GM23248 (cell line): ENCODE measurements at regions not wholly inside any gene's neighbourhood (a gene's known extent, or its start where the extent isn't known, plus 50 kb on each side); places are given as distances from the start of the nearest gene placed in this dataset.
A peak's percentile ranks its signal among the peaks of the same experiment; 100 is the strongest.

Source experiments
- DNase-seq: peaks from one replicate; pipeline ENCODE4 v3.0.0-alpha.2; 2015
- H2AFZ ChIP-seq: fragments of 200-600 bp; sonication (generic); 2 replicates; pipeline ENCODE4 v1.6.1; 2016; ENCODE audit warnings: antibody characterized with exemption
- H3F3A ChIP-seq: fragments of 200-600 bp; sonication (generic); 2 replicates; pipeline ENCODE4 v1.6.1; 2016; ENCODE audit warnings: mild to moderate bottlenecking, antibody characterized with exemption, mixed run types; ENCODE audit not compliant: insufficient read depth
- H3K27ac ChIP-seq: fragments of 200-600 bp; sonication (generic); 2 replicates; pipeline ENCODE4 v1.5.1; 2016; ENCODE audit warnings: mild to moderate bottlenecking
- H3K27me3 ChIP-seq: fragments of 200-600 bp; sonication (generic); replicated peaks from 2 replicates; pipeline ENCODE4 v1.6.1; 2016; ENCODE audit warnings: mild to moderate bottlenecking; ENCODE audit not compliant: insufficient read depth
- H3K36me3 ChIP-seq: fragments of 200-600 bp; sonication (generic); 2 replicates; pipeline ENCODE4 v1.6.1; 2016; ENCODE audit warnings: low read depth, mild to moderate bottlenecking
- H3K4me1 ChIP-seq: fragments of 200-600 bp; sonication (generic); 2 replicates; pipeline ENCODE4 v1.6.1; 2016; ENCODE audit warnings: mild to moderate bottlenecking; ENCODE audit not compliant: insufficient read depth
- H3K4me2 ChIP-seq: fragments of 200-600 bp; sonication (generic); one replicate; pipeline ENCODE4 v1.6.1; 2016; ENCODE audit warnings: mild to moderate bottlenecking; ENCODE audit not compliant: unreplicated experiment
- H3K4me3 ChIP-seq: fragments of 200-600 bp; sonication (generic); 2 replicates; pipeline ENCODE4 v1.5.1; 2016; ENCODE audit warnings: mild to moderate bottlenecking
- H3K79me2 ChIP-seq: fragments of 200-600 bp; sonication (generic); 2 replicates; pipeline ENCODE4 v1.6.1; 2016; ENCODE audit warnings: mild to moderate bottlenecking; ENCODE audit not compliant: insufficient read depth
- H3K9ac ChIP-seq: fragments of 200-600 bp; sonication (generic); 2 replicates; pipeline ENCODE4 v1.6.1; 2016; ENCODE audit warnings: mild to moderate bottlenecking
- H3K9me2 ChIP-seq: fragments of 200-600 bp; sonication (generic); 2 replicates; pipeline ENCODE4 v1.6.1; 2016; ENCODE audit warnings: mixed run types, mild to moderate bottlenecking, moderate library complexity; ENCODE audit not compliant: insufficient read depth
- H3K9me3 ChIP-seq: fragments of 200-600 bp; sonication (generic); one replicate; pipeline ENCODE4 v1.6.1; 2017; ENCODE audit warnings: low read depth
- H4K20me1 ChIP-seq: fragments of 200-600 bp; sonication (generic); 2 replicates; pipeline ENCODE4 v1.6.0; 2016; ENCODE audit not compliant: insufficient read depth
- EZH2 ChIP-seq: fragments of 200-600 bp; sonication (generic); IDR thresholded peaks from 2 replicates; pipeline ENCODE4 v1.6.1; 2018; ENCODE audit warnings: antibody characterized with exemption, mild to moderate bottlenecking; ENCODE audit not compliant: insufficient read depth, poor library complexity, severe bottlenecking
- EZH2phosphoT487 ChIP-seq: fragments of 200-600 bp; sonication (generic); IDR thresholded peaks from 2 replicates; pipeline ENCODE4 v1.6.1; 2018; ENCODE audit warnings: antibody characterized with exemption, moderate library complexity, mild to moderate bottlenecking, low read depth; ENCODE audit not compliant: insufficient read depth
- WGBS, 2 experiments: methylation state at CpG; one replicate each; pipeline ENCODE4 v1.1.6; 2015 to 2017; ENCODE audit warnings: low lambda C conversion rate in 2 of 2, low coverage in 1 of 2; ENCODE audit errors: missing lambda C conversion rate in 2 of 2; 5-methylcytosine and 5-hydroxymethylcytosine counted together
- in situ Hi-C: fragments of 300-500 bp; cut with MboI; formaldehyde crosslinking; loops from 2 replicates; pipeline ENCODE4 v1.15.0; 2020

DNA sequence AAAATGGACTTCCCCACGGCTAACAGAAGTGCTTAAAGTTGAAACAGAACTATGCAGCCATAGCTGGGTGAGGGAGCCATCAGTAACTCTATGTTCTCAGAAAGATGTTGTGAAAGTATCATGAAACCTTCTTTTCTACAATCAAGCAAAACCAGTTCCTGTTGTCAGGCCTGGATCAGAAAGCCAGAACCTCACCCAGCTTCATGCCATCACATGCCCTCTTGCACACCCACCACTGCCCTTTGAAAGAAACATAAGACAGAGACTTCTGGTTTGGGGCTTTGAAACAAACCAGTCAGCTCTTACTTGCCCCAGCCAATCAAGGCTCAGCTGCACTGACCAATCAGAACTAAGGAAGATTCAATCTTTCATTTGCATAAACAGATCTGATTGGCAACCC is 230.8 kb upstream of the FERD3L start:
- Histone ChIP-seq H3K9ac (no peak overlapping the region), H3K9me3 (no peaks in the 10 kb centered on the region), H3K9me2 (no peaks in the 10 kb centered on the region), H3K4me1 (peaks cover 9% of the 10 kb centered on the region), H3K4me2 (no peak overlapping the region), H3K27ac (no peak overlapping the region), H3F3A (no peaks in the 10 kb centered on the region), H3K79me2 (no peaks in the 10 kb centered on the region), H3K4me3 (no peak overlapping the region), H4K20me1 (no peaks in the 10 kb centered on the region), H2AFZ (no peak overlapping the region), H3K36me3 (no peaks in the 10 kb centered on the region), H3K27me3 (no peaks in the 10 kb centered on the region)
- in situ Hi-C loops = no loop called here
- TF ChIP-seq EZH2phosphoT487 (no peak), EZH2 (no peak)
- WGBS, 2 experiments = 87 to 90% methylated on average over 1 of the region's 1 CpG
- DNase-seq = no peak

DNA sequence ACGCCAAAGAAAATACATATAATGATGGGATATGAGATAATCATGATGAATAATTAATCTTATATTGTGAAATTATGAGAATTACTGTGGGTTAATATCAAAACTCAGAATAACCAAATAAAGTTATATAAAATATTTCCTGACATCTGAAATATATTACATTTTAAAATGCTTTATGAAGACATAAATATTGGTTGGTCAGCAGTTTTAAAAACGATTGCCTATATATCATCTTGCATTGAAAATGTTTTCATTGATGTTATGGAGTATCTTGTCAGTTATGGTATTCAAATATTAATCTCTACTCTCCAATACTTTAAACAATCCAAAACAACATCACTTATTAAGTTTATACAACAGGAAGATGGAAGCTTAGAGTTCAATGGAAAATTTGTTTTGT is 228.1 kb upstream of the FERD3L start:
- Histone ChIP-seq H4K20me1 (no peaks in the 10 kb centered on the region), H3F3A (no peaks in the 10 kb centered on the region), H3K4me2 (no peak overlapping the region), H3K4me1 (peaks cover 9% of the 10 kb centered on the region), H3K4me3 (no peak overlapping the region), H3K9me2 (no peaks in the 10 kb centered on the region), H3K27me3 (no peaks in the 10 kb centered on the region), H3K36me3 (no peaks in the 10 kb centered on the region), H2AFZ (no peak overlapping the region), H3K9me3 (no peaks in the 10 kb centered on the region), H3K79me2 (no peaks in the 10 kb centered on the region), H3K27ac (no peak overlapping the region), H3K9ac (no peak overlapping the region)
- 41 to 44% methylated on average over 2 of the region's 2 CpGs for WGBS, 2 experiments
- in situ Hi-C loops = no loop called here
- no peak for DNase-seq
- TF ChIP-seq EZH2phosphoT487 (no peak), EZH2 (no peak)

GRCh38 chr7:19369806-19370205 is 224.6 kb upstream of the FERD3L start:
- Histone ChIP-seq H4K20me1 (no peaks in the 10 kb centered on the region), H3K9me3 (no peaks in the 10 kb centered on the region), H3K36me3 (no peaks in the 10 kb centered on the region), H2AFZ (no peak overlapping the region), H3K4me3 (no peak overlapping the region), H3K9ac (no peak overlapping the region), H3K27me3 (no peaks in the 10 kb centered on the region), H3K4me2 (no peak overlapping the region), H3K27ac (no peak overlapping the region), H3K9me2 (no peaks in the 10 kb centered on the region), H3K4me1 (no peaks in the 10 kb centered on the region), H3K79me2 (no peaks in the 10 kb centered on the region), H3F3A (no peaks in the 10 kb centered on the region)
- no peak for DNase-seq
- in situ Hi-C loops = no loop called here
- 91 to 96% methylated on average over 4 of the region's 4 CpGs for WGBS, 2 experiments
- no peak for TF ChIP-seq EZH2phosphoT487
- TF ChIP-seq EZH2 = no peak

- DNase-seq = no peak
- Histone ChIP-seq H4K20me1 (no peaks in the 10 kb centered on the region), H3K27ac (no peak overlapping the region), H3K4me3 (no peak overlapping the region), H3K4me2 (peak overlapping the region; percentile 78), H3K4me1 (no peaks in the 10 kb centered on the region), H3F3A (no peaks in the 10 kb centered on the region), H2AFZ (no peak overlapping the region), H3K9ac (no peak overlapping the region), H3K27me3 (no peaks in the 10 kb centered on the region), H3K9me3 (no peaks in the 10 kb centered on the region), H3K79me2 (no peaks in the 10 kb centered on the region), H3K36me3 (no peaks in the 10 kb centered on the region), H3K9me2 (no peaks in the 10 kb centered on the region)
- WGBS, 2 experiments = 93 to 98% methylated on average over 2 of the region's 2 CpGs
- in situ Hi-C loops = no loop called here
- no peak for TF ChIP-seq EZH2phosphoT487
- no peak for TF ChIP-seq EZH2
Measured at GRCh38 chr7:19369182-19369581, 224.0 kb upstream of the FERD3L start.

- DNase-seq = peak; percentile 31
- 6 to 9% methylated on average over 7 of the region's 7 CpGs for WGBS, 2 experiments
Measured at GRCh38 chr7:19368491-19368925, 223.3 kb upstream of the FERD3L start.

More at GRCh38 chr7:19368491-19368925, 223.3 kb upstream of the FERD3L start:
- in situ Hi-C loops = no loop called here
- Histone ChIP-seq H3F3A (no peaks in the 10 kb centered on the region), H3K27me3 (no peaks in the 10 kb centered on the region), H3K4me3 (peak overlapping the region; percentile 59), H3K9ac (0 out of 2 replicates have a peak overlapping the region, but pooled peaks have one; percentile 4), H3K27ac (no peak overlapping the region), H3K9me2 (no peaks in the 10 kb centered on the region), H3K9me3 (no peaks in the 10 kb centered on the region), H3K4me1 (no peaks in the 10 kb centered on the region), H3K79me2 (no peaks in the 10 kb centered on the region), H2AFZ (peak overlapping the region; percentile 55), H3K36me3 (no peaks in the 10 kb centered on the region), H3K4me2 (peak overlapping the region; percentile 78), H4K20me1 (no peaks in the 10 kb centered on the region)
- no peak for TF ChIP-seq EZH2
- TF ChIP-seq EZH2phosphoT487 = no peak
